Testis (tissue), 2 donors: ENCODE measurements at regions not wholly inside any gene's neighbourhood (a gene's known extent, or its start where the extent isn't known, plus 50 kb on each side); places are given as distances from the start of the nearest gene placed in this dataset.

Experiments
- CTCF ChIP-seq, 3 experiments: fragments of 450-650 bp in 2 of 3; fragments of 200-600 bp in 1 of 3; sonication (generic) in 1 of 3; IDR thresholded peaks; one replicate each; pipeline ENCODE4 v1.5.1; 2016 to 2019; ENCODE audit warnings: antibody characterized with exemption in 3 of 3, mild to moderate bottlenecking in 2 of 3, moderate library complexity in 1 of 3
- POLR2A ChIP-seq: fragments of 450-650 bp; IDR thresholded peaks from one replicate; pipeline ENCODE4 v1.6.1; 2017; ENCODE audit warnings: antibody characterized with exemption, mild to moderate bottlenecking, moderate library complexity

- TF ChIP-seq POLR2A (no peak), CTCF (IDR thresholded peaks at IDR 0.05) (no peak)
Observed at GRCh38 chr7:53418834-53419482, 383.5 kb downstream of the POM121L12 start.
